ENCODE measurements at regions not wholly inside any gene's neighbourhood (a gene's known extent, or its start where the extent isn't known, plus 50 kb on each side); places are given as distances from the start of the nearest gene placed in this dataset.

GRCh38 chr14:28982228-28982627, 215.6 kb downstream of the FOXG1 start:
- TF ChIP-seq, protein P1, sequence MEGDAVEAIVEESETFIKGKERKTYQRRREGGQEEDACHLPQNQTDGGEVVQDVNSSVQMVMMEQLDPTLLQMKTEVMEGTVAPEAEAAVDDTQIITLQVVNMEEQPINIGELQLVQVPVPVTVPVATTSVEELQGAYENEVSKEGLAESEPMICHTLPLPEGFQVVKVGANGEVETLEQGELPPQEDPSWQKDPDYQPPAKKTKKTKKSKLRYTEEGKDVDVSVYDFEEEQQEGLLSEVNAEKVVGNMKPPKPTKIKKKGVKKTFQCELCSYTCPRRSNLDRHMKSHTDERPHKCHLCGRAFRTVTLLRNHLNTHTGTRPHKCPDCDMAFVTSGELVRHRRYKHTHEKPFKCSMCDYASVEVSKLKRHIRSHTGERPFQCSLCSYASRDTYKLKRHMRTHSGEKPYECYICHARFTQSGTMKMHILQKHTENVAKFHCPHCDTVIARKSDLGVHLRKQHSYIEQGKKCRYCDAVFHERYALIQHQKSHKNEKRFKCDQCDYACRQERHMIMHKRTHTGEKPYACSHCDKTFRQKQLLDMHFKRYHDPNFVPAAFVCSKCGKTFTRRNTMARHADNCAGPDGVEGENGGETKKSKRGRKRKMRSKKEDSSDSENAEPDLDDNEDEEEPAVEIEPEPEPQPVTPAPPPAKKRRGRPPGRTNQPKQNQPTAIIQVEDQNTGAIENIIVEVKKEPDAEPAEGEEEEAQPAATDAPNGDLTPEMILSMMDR (conservative IDR thresholded peaks at IDR 0.05; ENCODE audit: low read depth, low read length), result no peak
- no peak for TF ChIP-seq POLR2A (IDR thresholded peaks at IDR 0.05; ENCODE audit: low read depth, low read length)
- no peak for TF ChIP-seq RFX5 (IDR thresholded peaks at IDR 0.05; ENCODE audit: low read depth, low read length)
- TF ChIP-seq MAFK (IDR thresholded peaks at IDR 0.05; ENCODE audit: low read depth, low read length), result no peak
- no peak for TF ChIP-seq FOS (IDR thresholded peaks at IDR 0.05; ENCODE audit: low read depth, low read length)

All from IMR-90 (cell line).